HG02678 (cell line): ENCODE measurements at regions not wholly inside any gene's neighbourhood (a gene's known extent, or its start where the extent isn't known, plus 50 kb on each side); places are given as distances from the start of the nearest gene placed in this dataset.
"Not testable (repeated sequence)": the region's sequence is repeated elsewhere in the genome, so short reads cannot be mapped to it uniquely, and the experiment has no call there.

ENCODE experiments used
- ATAC-seq: cut with Tn5 transposase; IDR thresholded peaks from one replicate; pipeline ENCODE4 v1.9.1; 2021; ENCODE audit warnings: mild to moderate bottlenecking, moderate library complexity; ENCODE audit not compliant: unreplicated experiment

GRCh38 chr6:6474170-6474920 lies 114.2 kb upstream of the LY86 start:
- ATAC-seq: no peak

- ATAC-seq: no peak
These were observed 108.7 kb upstream of the LY86 start for GRCh38 chr6:6479785-6480184.

- ATAC-seq: no peak
These were observed 106.3 kb upstream of the LY86 start for GRCh38 chr6:6482256-6482655.

GRCh38 chr6:6483168-6483567 lies 105.4 kb upstream of the LY86 start:
- no peak for ATAC-seq

- no peak for ATAC-seq
These were observed 104.8 kb upstream of the LY86 start for GRCh38 chr6:6483733-6484132.

GRCh38 chr6:6484681-6485080 lies 103.8 kb upstream of the LY86 start:
- no peak for ATAC-seq

GRCh38 chr6:6486595-6486994 lies 101.9 kb upstream of the LY86 start:
- no peak for ATAC-seq

GRCh38 chr6:6491761-6492160 lies 96.8 kb upstream of the LY86 start:
- no peak for ATAC-seq

- ATAC-seq: no peak
These were observed 95.8 kb upstream of the LY86 start for GRCh38 chr6:6492675-6493074.

- ATAC-seq: not testable (repeated sequence)
These were observed 94.4 kb upstream of the LY86 start for GRCh38 chr6:6494139-6494538.

GRCh38 chr6:6494677-6495076 lies 93.8 kb upstream of the LY86 start:
- peak; percentile 77 for ATAC-seq

- ATAC-seq: no peak
These were observed 92.7 kb upstream of the LY86 start for GRCh38 chr6:6495851-6496250.

- no peak for ATAC-seq
These were observed 91.0 kb upstream of the LY86 start for GRCh38 chr6:6497541-6497940.

GRCh38 chr6:6497976-6498375 lies 90.5 kb upstream of the LY86 start:
- ATAC-seq: no peak

GRCh38 chr6:6503191-6503590 lies 85.3 kb upstream of the LY86 start:
- no peak for ATAC-seq

GRCh38 chr6:6505111-6505510 lies 83.4 kb upstream of the LY86 start:
- ATAC-seq: no peak

GRCh38 chr6:6508643-6509042 lies 79.9 kb upstream of the LY86 start:
- no peak for ATAC-seq

GRCh38 chr6:6509284-6509683 lies 79.2 kb upstream of the LY86 start:
- no peak for ATAC-seq

- no peak for ATAC-seq
These were observed 75.8 kb upstream of the LY86 start for GRCh38 chr6:6512711-6513110.

- ATAC-seq: no peak
These were observed 72.6 kb upstream of the LY86 start for GRCh38 chr6:6515691-6516607.

- no peak for ATAC-seq
These were observed 71.7 kb upstream of the LY86 start for GRCh38 chr6:6516666-6517458.
